Adipocyte (in vitro differentiated cells): ENCODE measurements at regions not wholly inside any gene's neighbourhood (a gene's known extent, or its start where the extent isn't known, plus 50 kb on each side); places are given as distances from the start of the nearest gene placed in this dataset.

ENCODE experiments used
- DNase-seq: peaks from one replicate; pipeline ENCODE4 v3.0.0-alpha.2; 2015; ENCODE audit warnings: low read depth
- H3K27me3 ChIP-seq: replicated peaks from 2 replicates; pipeline ENCODE4 v1.7.0; 2013; ENCODE audit warnings: mild to moderate bottlenecking, low read length, moderate library complexity; ENCODE audit not compliant: control insufficient read depth, insufficient read depth
- H3K36me3 ChIP-seq: 2 replicates; pipeline ENCODE4 v1.7.0; 2013; ENCODE audit warnings: low read length, mild to moderate bottlenecking, moderate library complexity; ENCODE audit not compliant: control insufficient read depth, insufficient read depth, severe bottlenecking
- H3K4me1 ChIP-seq: 2 replicates; pipeline ENCODE4 v1.7.0; 2013; ENCODE audit warnings: mild to moderate bottlenecking, low read length, moderate library complexity; ENCODE audit not compliant: control insufficient read depth, insufficient read depth
- H3K4me3 ChIP-seq: 2 replicates; pipeline ENCODE4 v1.7.0; 2013; ENCODE audit warnings: mild to moderate bottlenecking, low read length, moderate library complexity
- H3K9ac ChIP-seq: 2 replicates; pipeline ENCODE4 v1.7.0; 2013; ENCODE audit warnings: mild to moderate bottlenecking, low read length, moderate library complexity
- H3K9me3 ChIP-seq: 2 replicates; pipeline ENCODE4 v1.7.0; 2013; ENCODE audit warnings: mild to moderate bottlenecking, low read length, moderate library complexity; ENCODE audit not compliant: control insufficient read depth

DNA sequence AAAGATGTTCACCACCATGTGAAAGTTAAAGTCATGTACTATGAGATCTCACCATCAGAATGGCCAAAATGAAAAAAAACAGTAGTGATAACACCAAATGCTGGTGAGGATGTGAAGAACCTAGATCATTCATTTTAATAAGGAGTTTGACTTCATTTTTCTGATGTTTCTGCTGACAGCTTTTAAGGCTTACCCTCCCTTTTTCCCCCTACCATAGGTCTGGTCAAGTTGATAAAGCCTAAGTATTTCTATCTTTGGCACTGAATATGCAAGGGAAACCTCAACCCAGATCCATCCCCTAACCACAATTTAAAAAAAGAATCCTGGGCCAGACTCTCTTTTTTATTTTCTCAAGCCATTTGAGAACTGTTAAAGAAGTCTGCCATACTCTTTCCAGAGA lies 689.6 kb upstream of the FOXG1 start:
- Histone ChIP-seq H3K36me3 (no peaks in the 10 kb centered on the region), H3K27me3 (no peaks in the 10 kb centered on the region), H3K4me3 (no peak overlapping the region), H3K4me1 (no peaks in the 10 kb centered on the region), H3K9ac (no peak overlapping the region), H3K9me3 (no peaks in the 10 kb centered on the region)
- DNase-seq, result no peak

DNA sequence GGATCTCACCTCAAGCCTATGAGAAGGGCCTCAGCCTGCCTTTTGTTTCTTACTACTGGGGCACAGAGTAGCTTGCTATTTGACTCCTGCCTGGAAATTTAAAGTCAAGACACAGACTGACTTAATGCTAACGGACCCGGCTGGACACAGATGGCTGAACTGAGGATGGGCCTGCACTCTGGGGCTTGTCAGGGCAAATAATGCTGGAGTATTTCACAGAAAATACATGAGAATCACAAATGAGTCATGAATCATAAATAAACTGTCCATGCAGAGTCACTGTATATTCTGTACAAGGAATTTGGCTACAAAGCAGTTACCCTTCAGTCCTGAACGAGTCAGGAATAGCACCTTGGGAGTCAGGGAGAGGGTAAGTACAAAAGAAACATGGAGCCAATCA lies 683.2 kb upstream of the FOXG1 start:
- H3K9me3 ChIP-seq, result no peaks in the 10 kb centered on the region
- H3K36me3 ChIP-seq, result no peaks in the 10 kb centered on the region
- H3K27me3 ChIP-seq, result no peaks in the 10 kb centered on the region
- no peak overlapping the region for H3K4me3 ChIP-seq
- DNase-seq, result no peak
- H3K9ac ChIP-seq, result no peak overlapping the region
- no peaks in the 10 kb centered on the region for H3K4me1 ChIP-seq

DNA sequence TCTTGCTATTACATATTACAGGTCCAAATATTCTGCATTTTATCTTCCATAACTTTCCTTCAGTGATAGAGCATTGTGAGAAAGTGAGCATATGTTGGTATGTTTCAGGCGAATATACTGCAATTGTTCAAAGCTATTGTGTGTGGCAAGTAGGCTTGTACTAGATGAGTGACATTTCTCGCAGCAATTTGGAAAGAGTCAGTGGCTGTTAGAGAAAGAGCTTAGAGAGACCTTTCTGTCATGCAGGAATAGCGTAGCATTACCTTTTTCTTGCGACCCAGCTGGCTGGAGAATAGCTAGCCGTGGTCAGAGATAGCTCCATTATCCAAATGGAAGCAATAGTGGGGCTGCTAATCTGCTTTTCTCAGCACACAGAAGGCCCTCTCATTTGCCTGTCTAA lies 678.5 kb upstream of the FOXG1 start:
- no peaks in the 10 kb centered on the region for H3K4me1 ChIP-seq
- H3K9ac ChIP-seq, result no peak overlapping the region
- no peaks in the 10 kb centered on the region for H3K9me3 ChIP-seq
- H3K4me3 ChIP-seq, result no peak overlapping the region
- H3K36me3 ChIP-seq, result no peaks in the 10 kb centered on the region
- H3K27me3 ChIP-seq, result no peaks in the 10 kb centered on the region
- no peak for DNase-seq

DNA sequence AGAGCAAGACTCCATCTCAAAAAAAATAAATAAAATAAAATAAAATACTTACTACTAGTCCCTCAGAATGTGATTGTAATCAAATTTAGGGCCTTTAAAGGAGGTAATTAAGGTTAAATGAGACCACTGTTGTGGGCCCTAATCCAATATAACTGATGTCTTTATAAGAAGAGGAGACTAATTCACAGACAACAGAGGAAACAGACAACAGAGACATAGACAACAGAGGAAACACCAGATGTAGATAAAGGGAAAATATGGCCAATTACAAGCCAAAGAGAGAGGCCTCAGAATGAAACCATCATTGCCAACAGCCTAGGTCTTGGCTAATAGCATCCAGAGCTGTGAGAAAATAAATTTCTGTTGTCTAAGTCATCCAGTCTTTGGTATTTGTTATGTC lies 669.0 kb upstream of the FOXG1 start:
- Histone ChIP-seq H3K36me3 (no peaks in the 10 kb centered on the region), H3K4me3 (no peak overlapping the region), H3K4me1 (no peaks in the 10 kb centered on the region), H3K9ac (no peak overlapping the region), H3K9me3 (peaks cover 18% of the 10 kb centered on the region), H3K27me3 (no peaks in the 10 kb centered on the region)
- DNase-seq, result no peak

DNA sequence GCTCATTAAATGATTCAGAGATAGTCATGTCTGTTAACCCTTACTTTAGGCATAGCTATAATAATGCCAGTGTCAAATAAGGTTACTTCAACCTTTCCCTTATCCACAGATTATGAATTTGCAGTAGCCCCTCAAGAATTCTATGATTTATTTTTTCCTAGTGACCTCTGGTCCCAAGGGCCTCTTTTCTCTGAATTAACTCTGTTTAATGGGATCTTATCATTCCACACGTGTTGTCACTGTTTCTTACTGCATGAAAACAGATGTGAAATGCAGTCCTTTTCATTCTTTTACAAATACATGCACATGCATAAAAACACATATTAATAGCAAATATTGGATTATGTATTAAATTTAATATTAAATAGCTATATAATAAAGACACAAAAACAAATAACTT lies 667.7 kb upstream of the FOXG1 start:
- Histone ChIP-seq H3K27me3 (no peaks in the 10 kb centered on the region), H3K36me3 (no peaks in the 10 kb centered on the region), H3K9me3 (peaks cover 18% of the 10 kb centered on the region), H3K9ac (no peak overlapping the region), H3K4me1 (no peaks in the 10 kb centered on the region), H3K4me3 (no peak overlapping the region)
- DNase-seq, result no peak

DNA sequence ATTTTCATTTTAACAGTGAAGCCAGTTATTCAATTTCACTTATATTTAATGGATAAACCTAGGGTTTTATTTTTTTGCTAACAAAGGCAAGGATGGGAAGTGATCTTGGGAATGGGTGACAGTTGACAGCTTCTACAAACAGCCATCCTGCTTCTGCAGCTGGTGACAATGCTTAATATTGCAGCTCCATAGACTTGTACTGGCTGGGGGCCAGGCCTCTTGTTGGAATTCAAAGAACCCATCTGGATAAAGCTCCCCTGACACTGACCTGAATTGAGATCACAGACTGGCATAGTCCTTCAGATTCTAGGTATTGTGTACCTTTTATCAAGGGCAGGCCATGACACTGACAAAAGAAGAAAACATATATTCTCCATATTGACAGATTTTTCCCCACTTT lies 664.6 kb upstream of the FOXG1 start:
- Histone ChIP-seq H3K4me1 (no peaks in the 10 kb centered on the region), H3K9me3 (no peaks in the 10 kb centered on the region), H3K9ac (no peak overlapping the region), H3K27me3 (no peaks in the 10 kb centered on the region), H3K4me3 (no peak overlapping the region), H3K36me3 (no peaks in the 10 kb centered on the region)
- no peak for DNase-seq

DNA sequence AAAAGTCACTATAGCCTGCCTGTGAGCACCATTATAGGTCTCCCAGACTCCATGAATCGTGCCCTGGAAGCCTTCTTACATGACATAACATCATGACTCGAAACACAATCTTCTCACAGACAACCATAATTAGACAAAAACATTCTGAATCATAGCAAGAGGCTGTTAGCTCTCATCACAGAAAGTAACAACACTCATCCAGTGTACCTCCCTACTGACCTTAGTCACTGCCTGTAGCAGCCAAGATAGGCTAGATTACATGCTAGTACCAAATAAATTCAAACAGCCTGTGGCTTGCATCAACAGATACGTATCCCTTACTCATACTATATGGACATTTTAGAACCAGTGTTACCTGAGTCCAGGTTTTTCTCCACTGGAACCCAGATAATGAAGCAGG lies 663.8 kb upstream of the FOXG1 start:
- no peak for DNase-seq
- no peaks in the 10 kb centered on the region for H3K27me3 ChIP-seq
- H3K9ac ChIP-seq, result no peak overlapping the region

DNA sequence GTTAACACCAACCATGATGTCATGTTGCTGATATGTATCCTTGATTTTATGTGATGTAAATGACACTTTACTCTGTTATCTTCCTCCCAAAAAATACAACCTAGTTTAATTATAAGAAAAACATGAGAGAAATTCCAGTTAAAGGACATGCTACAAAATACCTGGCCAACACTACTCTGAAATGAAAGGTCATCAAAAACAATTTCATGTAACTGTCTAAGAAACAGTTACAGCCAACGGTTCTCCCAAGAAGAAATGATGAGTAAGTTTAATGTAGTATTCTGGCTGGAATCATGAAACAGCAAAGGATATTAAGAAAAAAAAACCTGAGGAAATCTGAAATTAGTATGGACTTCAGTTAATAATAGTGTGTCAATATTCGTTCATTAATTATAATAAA lies 653.3 kb upstream of the FOXG1 start:
- DNase-seq, result no peak
- Histone ChIP-seq H3K4me1 (no peaks in the 10 kb centered on the region), H3K9me3 (no peaks in the 10 kb centered on the region), H3K27me3 (no peaks in the 10 kb centered on the region), H3K9ac (no peak overlapping the region), H3K36me3 (no peaks in the 10 kb centered on the region), H3K4me3 (no peak overlapping the region)

More for the DNA sequence above, 663.8 kb upstream of the FOXG1 start:
- Histone ChIP-seq H3K4me3 (no peak overlapping the region), H3K36me3 (no peaks in the 10 kb centered on the region), H3K9me3 (no peaks in the 10 kb centered on the region), H3K4me1 (no peaks in the 10 kb centered on the region)

DNA sequence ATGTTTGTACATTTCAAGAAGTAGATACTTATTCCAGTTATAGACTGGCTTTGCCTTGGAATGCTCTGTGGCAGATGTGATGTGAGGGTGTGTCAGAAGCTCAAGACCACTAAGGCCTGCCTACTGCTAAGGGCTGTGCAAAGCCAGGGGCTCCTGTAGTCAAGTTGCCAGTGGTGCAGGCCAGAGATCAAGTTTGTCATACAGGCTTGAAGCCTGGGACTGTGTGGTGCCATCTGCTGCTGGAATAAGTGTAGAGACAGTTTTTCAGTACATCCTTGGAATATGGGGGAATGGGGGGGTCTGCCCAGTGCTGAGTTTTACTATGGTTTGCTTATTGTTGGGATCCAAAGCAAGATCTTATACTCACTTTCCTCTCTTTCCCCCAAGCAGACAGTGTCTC lies 649.9 kb upstream of the FOXG1 start:
- H3K27me3 ChIP-seq, result no peaks in the 10 kb centered on the region
- H3K9me3 ChIP-seq, result no peaks in the 10 kb centered on the region
- H3K36me3 ChIP-seq, result no peaks in the 10 kb centered on the region
- H3K4me3 ChIP-seq, result no peak overlapping the region
- DNase-seq, result no peak
- no peaks in the 10 kb centered on the region for H3K4me1 ChIP-seq
- no peak overlapping the region for H3K9ac ChIP-seq

DNA sequence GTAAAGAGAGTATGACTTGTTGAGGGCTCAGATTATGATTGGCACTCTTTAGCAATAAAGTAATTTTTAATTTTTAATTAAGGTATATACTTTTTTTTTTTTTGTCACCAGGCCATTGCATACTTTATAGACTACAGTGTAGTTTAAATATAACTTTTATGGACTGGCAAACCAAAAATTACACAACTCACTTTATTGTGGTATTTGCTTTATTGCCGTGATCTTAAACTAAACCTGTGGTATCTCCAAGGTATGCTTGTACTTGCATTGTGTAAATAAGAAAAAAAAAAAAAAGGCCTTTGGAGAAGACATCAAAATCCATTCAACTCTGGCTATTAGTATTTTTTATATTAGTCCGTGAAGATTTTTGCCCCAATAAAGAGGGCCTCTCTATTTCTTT lies 646.7 kb upstream of the FOXG1 start:
- H3K36me3 ChIP-seq, result no peaks in the 10 kb centered on the region
- H3K4me3 ChIP-seq, result no peak overlapping the region
- no peaks in the 10 kb centered on the region for H3K9me3 ChIP-seq
- H3K27me3 ChIP-seq, result no peaks in the 10 kb centered on the region
- H3K9ac ChIP-seq, result no peak overlapping the region
- H3K4me1 ChIP-seq, result no peaks in the 10 kb centered on the region
- no peak for DNase-seq

DNA sequence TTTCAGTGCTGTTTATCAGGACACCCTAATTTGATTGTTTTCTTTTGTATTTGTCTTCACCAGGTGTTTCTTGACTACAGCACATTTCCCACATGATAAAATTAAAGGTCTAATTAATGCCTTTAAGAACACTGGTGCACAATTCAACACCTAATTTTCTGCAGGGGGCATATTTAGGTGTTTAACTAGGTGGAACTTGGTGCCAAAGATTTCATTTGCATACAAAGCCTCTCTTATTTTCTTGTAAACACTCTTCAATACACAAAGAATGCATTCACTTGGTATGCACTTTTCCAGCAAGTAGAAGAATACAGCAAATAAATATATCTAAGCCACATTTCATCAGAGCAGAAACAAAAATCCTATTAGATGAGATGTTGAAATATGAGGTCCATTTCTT lies 646.2 kb upstream of the FOXG1 start:
- no peaks in the 10 kb centered on the region for H3K9me3 ChIP-seq
- H3K9ac ChIP-seq, result no peak overlapping the region
- no peaks in the 10 kb centered on the region for H3K36me3 ChIP-seq
- DNase-seq, result no peak
- H3K4me3 ChIP-seq, result no peak overlapping the region
- no peaks in the 10 kb centered on the region for H3K27me3 ChIP-seq
- H3K4me1 ChIP-seq, result no peaks in the 10 kb centered on the region

DNA sequence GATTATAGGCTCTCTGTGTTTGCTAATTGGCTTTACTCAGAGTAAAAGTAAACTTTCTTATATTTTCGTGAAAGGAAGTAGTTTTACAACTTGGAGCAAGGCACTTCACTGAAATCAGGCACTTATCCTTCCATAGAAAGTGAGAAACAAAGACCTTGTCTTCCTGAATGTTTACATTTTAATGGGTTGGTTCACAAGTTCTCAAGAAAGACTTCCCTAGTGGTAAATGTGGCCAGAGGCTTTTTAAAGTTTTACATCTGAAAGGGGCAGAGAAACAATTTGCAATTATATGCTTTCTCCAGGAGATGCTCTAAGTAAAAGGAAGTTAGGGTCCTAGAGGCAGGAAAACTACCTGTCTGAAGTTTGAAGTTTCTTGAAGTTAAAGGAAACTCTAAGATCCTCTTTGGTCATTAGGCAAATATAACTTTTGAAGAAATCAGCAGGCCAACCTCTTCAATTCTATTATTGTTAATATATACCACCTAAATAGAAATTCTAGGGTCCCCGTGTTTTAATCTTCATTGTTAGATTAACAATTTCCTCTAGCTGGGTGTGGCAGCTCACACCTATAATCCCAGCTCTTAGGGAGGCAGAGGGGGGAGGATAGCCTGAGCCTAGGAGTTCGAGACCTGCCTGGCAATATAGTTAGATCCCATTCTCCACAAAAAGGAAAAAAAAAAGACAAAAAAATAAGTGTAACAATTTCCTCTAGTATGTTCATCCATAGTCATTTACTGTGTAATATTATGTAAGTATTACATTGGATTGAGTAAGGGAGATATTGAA lies 644.9 kb upstream of the FOXG1 start:
- H3K27me3 ChIP-seq, result no peaks in the 10 kb centered on the region
- no peak overlapping the region for H3K4me3 ChIP-seq
- H3K9ac ChIP-seq, result no peak overlapping the region
- H3K36me3 ChIP-seq, result no peaks in the 10 kb centered on the region
- no peak for DNase-seq
- H3K9me3 ChIP-seq, result no peaks in the 10 kb centered on the region
- H3K4me1 ChIP-seq, result no peaks in the 10 kb centered on the region
